ENCODE measurements at regions not wholly inside any gene's neighbourhood (a gene's known extent, or its start where the extent isn't known, plus 50 kb on each side); places are given as distances from the start of the nearest gene placed in this dataset.
A peak's percentile ranks its signal among the peaks of the same experiment; 100 is the strongest.
"Not testable (repeated sequence)": the region's sequence is repeated elsewhere in the genome, so short reads cannot be mapped to it uniquely, and the experiment has no call there.

DNA sequence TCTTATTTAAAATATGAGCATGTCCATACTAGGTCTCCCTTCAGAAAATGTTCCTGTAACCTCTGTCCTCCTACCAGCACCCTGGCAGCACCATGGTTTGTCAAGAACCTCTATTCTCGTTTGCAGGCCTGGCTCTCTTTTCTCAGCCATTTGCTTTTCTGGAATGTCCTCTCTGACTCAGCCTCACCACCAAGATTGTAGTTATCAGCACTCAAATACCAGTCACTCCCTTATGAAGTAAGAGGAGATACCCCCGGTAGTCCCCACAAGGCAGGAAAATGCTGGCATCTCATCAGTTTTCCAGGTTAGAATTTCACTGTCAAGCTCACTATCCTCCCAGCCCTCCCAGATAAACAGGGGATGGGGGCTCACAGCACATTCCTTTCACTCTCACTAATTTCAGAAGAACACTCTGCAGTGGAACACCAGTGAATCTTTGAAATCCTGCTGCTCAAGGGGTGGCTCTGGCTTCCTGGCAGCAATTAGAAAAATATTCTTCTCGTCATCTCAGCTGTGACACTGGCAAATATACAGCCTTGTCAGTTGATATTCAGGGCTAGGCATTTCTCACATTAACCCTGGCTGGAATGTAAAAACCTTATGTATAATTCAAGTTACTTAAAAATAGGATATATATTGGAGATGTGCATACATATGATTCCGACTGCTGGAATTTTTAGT lies 129.2 kb downstream of the TBX18 start:
- no peaks in the 10 kb centered on the region for H3K36me3 ChIP-seq (ENCODE audit: control insufficient read depth, insufficient read depth, low read length)
- 60 to 97% methylated on average over 1 to 4 of the region's 4 CpGs for WGBS, 2 experiments (ENCODE audit: insufficient coverage in 1 of 2, insufficient read length in 1 of 2)
- Mint-ChIP-seq H3K4me1 (no peaks in the 10 kb centered on the region), H3K4me3 (no peak overlapping the region), H3K27ac (no peak overlapping the region), H3K36me3 (ENCODE audit: low read depth) (no peaks in the 10 kb centered on the region), H3K27me3 (ENCODE audit: insufficient read depth) (no peaks in the 10 kb centered on the region), H3K9me3 (peaks cover 7% of the 10 kb centered on the region)
- no peaks in the 10 kb centered on the region for H3K4me1 ChIP-seq (ENCODE audit: control insufficient read depth, insufficient read depth, low read length)
- no peak overlapping the region for H3K27ac ChIP-seq (ENCODE audit: low read depth, low read length)
- no peaks in the 10 kb centered on the region for H3K27me3 ChIP-seq (ENCODE audit: control insufficient read depth, insufficient read depth, low read length, poor library complexity, severe bottlenecking)
- no peak overlapping the region for H3K4me3 ChIP-seq (ENCODE audit: low read length)
- H3K9ac ChIP-seq (ENCODE audit: extremely low read depth, low read length, poor library complexity, severe bottlenecking): no peak overlapping the region
- TF ChIP-seq, protein P1, sequence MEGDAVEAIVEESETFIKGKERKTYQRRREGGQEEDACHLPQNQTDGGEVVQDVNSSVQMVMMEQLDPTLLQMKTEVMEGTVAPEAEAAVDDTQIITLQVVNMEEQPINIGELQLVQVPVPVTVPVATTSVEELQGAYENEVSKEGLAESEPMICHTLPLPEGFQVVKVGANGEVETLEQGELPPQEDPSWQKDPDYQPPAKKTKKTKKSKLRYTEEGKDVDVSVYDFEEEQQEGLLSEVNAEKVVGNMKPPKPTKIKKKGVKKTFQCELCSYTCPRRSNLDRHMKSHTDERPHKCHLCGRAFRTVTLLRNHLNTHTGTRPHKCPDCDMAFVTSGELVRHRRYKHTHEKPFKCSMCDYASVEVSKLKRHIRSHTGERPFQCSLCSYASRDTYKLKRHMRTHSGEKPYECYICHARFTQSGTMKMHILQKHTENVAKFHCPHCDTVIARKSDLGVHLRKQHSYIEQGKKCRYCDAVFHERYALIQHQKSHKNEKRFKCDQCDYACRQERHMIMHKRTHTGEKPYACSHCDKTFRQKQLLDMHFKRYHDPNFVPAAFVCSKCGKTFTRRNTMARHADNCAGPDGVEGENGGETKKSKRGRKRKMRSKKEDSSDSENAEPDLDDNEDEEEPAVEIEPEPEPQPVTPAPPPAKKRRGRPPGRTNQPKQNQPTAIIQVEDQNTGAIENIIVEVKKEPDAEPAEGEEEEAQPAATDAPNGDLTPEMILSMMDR (conservative IDR thresholded peaks at IDR 0.05): no peak
- H3K9me3 ChIP-seq (ENCODE audit: control insufficient read depth, low read length): no peaks in the 10 kb centered on the region
- no peak for DNase-seq

DNA sequence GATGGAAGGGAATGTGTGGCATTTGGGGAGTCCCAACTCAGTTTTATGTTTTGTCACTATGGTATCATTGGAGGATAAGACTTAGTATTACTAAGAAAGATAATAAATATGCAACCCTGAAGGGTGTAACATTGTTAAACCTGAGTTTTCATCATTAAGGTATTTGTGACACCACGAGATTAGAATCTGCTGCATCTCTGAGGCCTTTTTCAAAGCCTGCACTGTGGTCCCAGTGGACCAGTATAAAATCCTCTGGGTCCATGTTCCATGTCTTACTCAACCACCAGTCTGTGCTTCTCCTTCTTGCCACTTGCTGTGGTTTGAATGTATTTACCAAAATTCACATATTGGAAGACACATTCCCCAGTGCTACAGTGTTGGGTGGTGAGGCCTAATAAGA lies 130.6 kb downstream of the TBX18 start:
- Histone ChIP-seq H3K27ac (ENCODE audit: low read depth, low read length) (no peak overlapping the region), H3K4me3 (ENCODE audit: low read length) (no peak overlapping the region), H3K9ac (ENCODE audit: extremely low read depth, low read length, poor library complexity, severe bottlenecking) (no peak overlapping the region), H3K4me1 (ENCODE audit: control insufficient read depth, insufficient read depth, low read length) (no peaks in the 10 kb centered on the region), H3K36me3 (ENCODE audit: control insufficient read depth, insufficient read depth, low read length) (no peaks in the 10 kb centered on the region), H3K9me3 (ENCODE audit: control insufficient read depth, low read length) (no peaks in the 10 kb centered on the region), H3K27me3 (ENCODE audit: control insufficient read depth, insufficient read depth, low read length, poor library complexity, severe bottlenecking) (no peaks in the 10 kb centered on the region)
- no peaks in the 10 kb centered on the region for H3K27me3 Mint-ChIP-seq (ENCODE audit: insufficient read depth)
- WGBS, 2 experiments (ENCODE audit: insufficient coverage in 1 of 2, insufficient read length in 1 of 2): 87 to 88% methylated on average over 1 of the region's 1 CpG
- TF ChIP-seq, protein P1 (conservative IDR thresholded peaks at IDR 0.05): no peak
- no peak overlapping the region for H3K27ac Mint-ChIP-seq
- no peaks in the 10 kb centered on the region for H3K4me1 Mint-ChIP-seq
- DNase-seq: no peak
- H3K36me3 Mint-ChIP-seq (ENCODE audit: low read depth): no peaks in the 10 kb centered on the region
- no peak overlapping the region for H3K4me3 Mint-ChIP-seq
- peaks cover 7% of the 10 kb centered on the region for H3K9me3 Mint-ChIP-seq

DNA sequence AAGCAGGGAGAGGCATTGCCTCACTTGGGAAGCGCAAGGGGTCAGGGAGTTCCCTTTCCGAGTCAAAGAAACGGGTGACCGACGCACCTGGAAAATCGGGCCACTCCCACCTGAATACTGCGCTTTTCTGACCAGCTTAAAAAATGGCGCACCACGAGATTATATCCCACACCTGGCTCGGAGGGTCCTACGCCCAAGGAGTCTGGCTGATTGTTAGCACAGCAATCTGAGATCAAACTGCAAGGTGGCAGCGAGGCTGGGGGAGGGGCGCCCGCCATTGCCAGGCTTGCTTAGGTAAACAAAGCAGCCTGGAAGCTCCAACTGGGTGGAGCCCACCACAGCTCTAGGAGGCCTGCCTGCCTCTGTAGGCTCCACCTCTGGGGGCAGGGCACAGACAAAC lies 137.9 kb downstream of the TBX18 start:
- peak; percentile 78 for DNase-seq
- Mint-ChIP-seq H3K27ac (peak overlapping the region; percentile 80), H3K4me3 (peak overlapping the region; percentile 56), H3K4me1 (peaks cover 11% of the 10 kb centered on the region), H3K9me3 (peaks cover 17% of the 10 kb centered on the region)
- not testable (repeated sequence) for H3K27me3 ChIP-seq (ENCODE audit: control insufficient read depth, insufficient read depth, low read length, poor library complexity, severe bottlenecking); H3K27ac ChIP-seq (ENCODE audit: low read depth, low read length); H3K4me1 ChIP-seq (ENCODE audit: control insufficient read depth, insufficient read depth, low read length); H3K27me3 Mint-ChIP-seq (ENCODE audit: insufficient read depth); H3K36me3 ChIP-seq (ENCODE audit: control insufficient read depth, insufficient read depth, low read length); H3K9ac ChIP-seq (ENCODE audit: extremely low read depth, low read length, poor library complexity, severe bottlenecking); H3K9me3 ChIP-seq (ENCODE audit: control insufficient read depth, low read length); H3K36me3 Mint-ChIP-seq (ENCODE audit: low read depth); H3K4me3 ChIP-seq (ENCODE audit: low read length)
- 86 to 96% methylated on average over 8 to 14 of the region's 14 CpGs for WGBS, 2 experiments (ENCODE audit: insufficient coverage in 1 of 2, insufficient read length in 1 of 2)

DNA sequence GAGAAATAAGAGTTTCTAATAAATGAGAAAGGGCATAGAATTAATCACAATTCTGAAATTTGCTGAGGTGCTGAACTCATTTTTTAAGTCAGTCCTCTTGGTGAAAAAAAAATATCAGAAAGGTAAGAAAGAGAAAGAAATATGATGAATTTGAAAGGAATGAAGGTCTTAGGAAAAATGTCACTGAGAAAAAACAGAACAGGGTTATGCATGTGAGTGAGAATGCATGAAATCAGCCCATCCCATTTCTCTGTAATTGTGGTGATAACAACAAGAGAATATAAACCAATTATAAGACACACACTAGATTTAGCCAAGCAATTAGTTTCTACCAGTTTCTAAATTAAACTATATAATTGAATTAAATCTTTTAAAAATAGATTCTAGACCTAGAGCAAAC lies 138.9 kb downstream of the TBX18 start:
- no peak for DNase-seq
- Mint-ChIP-seq H3K36me3 (ENCODE audit: low read depth) (peaks cover 3% of the 10 kb centered on the region), H3K4me3 (no peak overlapping the region), H3K27ac (no peak overlapping the region), H3K9me3 (peaks cover 14% of the 10 kb centered on the region), H3K4me1 (peaks cover 11% of the 10 kb centered on the region), H3K27me3 (ENCODE audit: insufficient read depth) (no peaks in the 10 kb centered on the region)
- Histone ChIP-seq H3K9ac (ENCODE audit: extremely low read depth, low read length, poor library complexity, severe bottlenecking) (no peak overlapping the region), H3K27ac (ENCODE audit: low read depth, low read length) (no peak overlapping the region), H3K4me3 (ENCODE audit: low read length) (no peak overlapping the region), H3K36me3 (ENCODE audit: control insufficient read depth, insufficient read depth, low read length) (no peaks in the 10 kb centered on the region), H3K27me3 (ENCODE audit: control insufficient read depth, insufficient read depth, low read length, poor library complexity, severe bottlenecking) (no peaks in the 10 kb centered on the region), H3K4me1 (ENCODE audit: control insufficient read depth, insufficient read depth, low read length) (no peaks in the 10 kb centered on the region), H3K9me3 (ENCODE audit: control insufficient read depth, low read length) (no peaks in the 10 kb centered on the region)
- TF ChIP-seq, protein P1 (conservative IDR thresholded peaks at IDR 0.05): no peak
